Mucosa of descending colon (tissue), 3 donors: ENCODE measurements at regions not wholly inside any gene's neighbourhood (a gene's known extent, or its start where the extent isn't known, plus 50 kb on each side); places are given as distances from the start of the nearest gene placed in this dataset.

Experiments
- ATAC-seq: fragments of 200-7000 bp; cut with Tn5 transposase; one replicate; pipeline ENCODE4 v1.9.1; 2020; ENCODE audit warnings: mild to moderate bottlenecking, moderate library complexity
- DNase-seq, 3 donors: peaks; one replicate each; pipeline ENCODE4 v3.0.0-alpha.2; 2020
- H3K36me3 ChIP-seq: fragments of 200-600 bp; one replicate; pipeline ENCODE4 v1.8.0; 2021; ENCODE audit warnings: low read depth, mild to moderate bottlenecking
- H3K4me1 ChIP-seq: fragments of 200-600 bp; one replicate; pipeline ENCODE4 v1.8.0; 2021; ENCODE audit warnings: low read depth, mild to moderate bottlenecking
- H3K4me3 ChIP-seq: fragments of 200-600 bp; one replicate; pipeline ENCODE4 v1.8.0; 2021; ENCODE audit warnings: mild to moderate bottlenecking
- H3K9me3 ChIP-seq: fragments of 200-600 bp; one replicate; pipeline ENCODE4 v1.8.0; 2021; ENCODE audit warnings: mild to moderate bottlenecking
- CTCF ChIP-seq: fragments of 200-600 bp; IDR thresholded peaks from one replicate; pipeline ENCODE4 v1.8.0; 2022; ENCODE audit warnings: antibody characterized with exemption, mild to moderate bottlenecking
- intact Hi-C, 2 donors: fragments of 100-400 bp; cut with DNase I in 1 of 2; cut with micrococcal nuclease in 1 of 2; formaldehyde crosslinking; loops; one replicate each; pipeline versions ENCODE4 v1.11.0 to v1.11.1; 2022; cut with DNase I, micrococcal nuclease
- donor health status: DM: no; HTN: no; CAD: no; lungs with moderate emphysema.
- donor health status: DM: no; HTN: no; CAD: no.
- donor health status: DM: no; HTN: yes; CAD: no.

- intact Hi-C loops, result no loop called here
- no peak for ATAC-seq
Observed at GRCh38 chr13:73714522-73714921, 419.7 kb downstream of the KLF12 start.

DNA sequence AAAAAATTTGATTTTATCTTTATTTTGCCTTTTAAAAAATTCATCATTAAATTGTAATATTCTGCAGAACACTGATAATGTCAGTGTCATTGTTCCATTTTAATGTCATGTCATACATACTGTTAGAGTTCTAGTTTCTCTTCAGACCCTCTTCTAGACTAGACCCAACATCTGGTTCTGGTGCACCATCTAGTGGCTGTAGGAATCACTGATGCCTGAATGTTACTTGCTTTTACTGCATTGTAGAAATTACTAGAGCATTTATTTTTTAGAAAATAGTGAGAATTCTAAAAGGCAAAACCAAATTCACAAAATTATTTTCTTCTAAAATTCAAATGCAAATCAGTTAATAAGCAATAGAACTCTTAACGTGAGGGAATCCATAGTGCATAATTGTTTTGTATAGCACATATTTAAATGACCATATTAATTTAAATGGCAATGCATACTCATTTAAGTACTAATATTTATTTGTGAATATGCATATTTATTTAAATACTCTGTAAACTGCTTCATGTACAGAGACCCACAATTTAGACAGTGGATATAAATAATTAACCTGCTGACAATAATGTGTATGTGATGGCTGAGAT, 425.7 kb downstream of the KLF12 start:
- Histone ChIP-seq H3K4me1 (no peaks in the 10 kb centered on the region), H3K9me3 (no peaks in the 10 kb centered on the region), H3K4me3 (no peak overlapping the region), H3K36me3 (no peaks in the 10 kb centered on the region)
- DNase-seq, result peak in 1 of 3 donors; percentile 82
- intact Hi-C loops, result loop anchor here in 1 of 2 donors (10.0 kb wide), 1 partner anchor 304 kb away; no protein-coding TSS in a partner anchor
- peak; percentile 91 for ATAC-seq
- peak; percentile 26 for TF ChIP-seq CTCF

More at GRCh38 chr13:73714522-73714921, 419.7 kb downstream of the KLF12 start:
- Histone ChIP-seq H3K4me1 (peaks cover 12% of the 10 kb centered on the region), H3K36me3 (no peaks in the 10 kb centered on the region), H3K4me3 (no peak overlapping the region), H3K9me3 (no peaks in the 10 kb centered on the region)
- DNase-seq, result no peak
- TF ChIP-seq CTCF, result no peak

DNA sequence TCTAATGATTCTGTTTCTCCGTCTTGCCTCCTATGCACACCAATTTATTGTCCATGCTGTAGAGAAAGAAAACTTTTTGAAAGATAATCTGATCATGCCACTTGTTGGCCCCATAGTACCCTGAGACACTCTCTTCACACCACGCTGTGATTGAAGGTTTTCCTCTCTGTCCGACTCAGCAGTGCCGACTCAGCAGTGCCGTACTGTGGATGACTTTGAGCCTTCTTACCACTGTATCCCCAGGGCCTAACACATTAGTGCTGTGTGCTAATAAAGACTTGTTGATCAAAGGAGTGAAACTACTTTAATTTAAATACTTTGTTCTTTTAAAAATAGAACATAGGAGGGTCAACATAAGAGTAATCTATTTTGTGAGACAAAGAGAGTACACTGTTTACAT, 429.6 kb downstream of the KLF12 start:
- ATAC-seq, result no peak
- no peak for DNase-seq
- Histone ChIP-seq H3K4me3 (no peak overlapping the region), H3K36me3 (no peaks in the 10 kb centered on the region), H3K9me3 (no peaks in the 10 kb centered on the region), H3K4me1 (no peaks in the 10 kb centered on the region)
- TF ChIP-seq CTCF, result no peak
- intact Hi-C loops, result loop anchor here in 1 of 2 donors (10.0 kb wide), 1 partner anchor 300 kb away; no protein-coding TSS in a partner anchor

GRCh38 chr13:73703606-73704005, 430.6 kb downstream of the KLF12 start:
- intact Hi-C loops, result loop anchor here in 1 of 2 donors (10.0 kb wide), 1 partner anchor 299 kb away; no protein-coding TSS in a partner anchor

DNA sequence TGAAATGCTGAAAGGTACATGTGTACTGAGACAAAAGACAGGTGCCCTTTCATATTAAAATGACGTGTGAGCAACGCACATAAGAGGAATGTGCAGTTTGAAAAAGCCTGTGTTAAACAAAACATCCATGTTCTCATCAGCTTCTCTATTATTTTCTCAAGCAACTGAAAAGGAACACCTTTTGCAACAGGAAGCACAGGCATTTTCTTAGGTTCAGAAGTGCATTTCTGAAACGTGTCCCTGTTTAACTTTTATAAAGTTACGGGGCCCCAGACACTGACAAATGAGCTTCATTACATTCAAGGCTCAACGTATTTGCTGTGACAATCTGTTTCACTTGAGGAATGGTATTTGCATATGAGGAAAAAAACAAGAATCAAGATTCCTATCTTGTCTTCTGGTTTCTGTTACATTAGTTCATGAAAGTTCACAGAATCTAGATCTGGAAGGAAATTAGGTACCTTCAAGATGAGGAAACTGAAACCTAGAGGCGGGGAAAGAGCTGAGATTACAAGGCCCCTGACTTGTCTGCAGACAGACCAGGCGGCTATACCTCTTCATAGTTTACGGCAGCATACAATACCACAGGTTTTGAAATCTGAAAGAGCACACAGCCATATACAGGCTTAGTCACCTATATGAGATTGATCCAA, 431.7 kb downstream of the KLF12 start:
- no peak for DNase-seq
- intact Hi-C loops, result loop anchor here in 1 of 2 donors (10.0 kb wide), 1 partner anchor 298 kb away; no protein-coding TSS in a partner anchor
- H3K4me3 ChIP-seq, result no peak overlapping the region
- no peaks in the 10 kb centered on the region for H3K4me1 ChIP-seq
- ATAC-seq, result peak; percentile 91
- no peaks in the 10 kb centered on the region for H3K36me3 ChIP-seq
- no peak for TF ChIP-seq CTCF
- H3K9me3 ChIP-seq, result no peaks in the 10 kb centered on the region

More at GRCh38 chr13:73703606-73704005, 430.6 kb downstream of the KLF12 start:
- DNase-seq (no peak), ATAC-seq (peak; percentile 62)
- Histone ChIP-seq H3K36me3 (no peaks in the 10 kb centered on the region), H3K4me1 (no peaks in the 10 kb centered on the region), H3K9me3 (no peaks in the 10 kb centered on the region), H3K4me3 (no peak overlapping the region)
- no peak for TF ChIP-seq CTCF
